AG10803 (cell line): ENCODE measurements at regions not wholly inside any gene's neighbourhood (a gene's known extent, or its start where the extent isn't known, plus 50 kb on each side); places are given as distances from the start of the nearest gene placed in this dataset.
"Not testable (repeated sequence)": the region's sequence is repeated elsewhere in the genome, so short reads cannot be mapped to it uniquely, and the experiment has no call there.

Experiments used
- DNase-seq: peaks from one replicate; pipeline ENCODE4 v3.0.0; 2010; ENCODE audit warnings: low read depth
- H3K4me3 ChIP-seq: 2 replicates; pipeline ENCODE4 v1.5.1; 2011; ENCODE audit warnings: mild to moderate bottlenecking, low read length, control low read depth
- TF ChIP-seq, protein P1 (sequence below): conservative IDR thresholded peaks from 2 replicates; pipeline ENCODE4 v1.5.1; 2011; ENCODE audit warnings: mild to moderate bottlenecking, low read length, control low read depth, inconsistent platforms

GRCh38 chr5:164518067-164518740 lies 1012.8 kb downstream of the MAT2B start:
- TF ChIP-seq, protein P1, sequence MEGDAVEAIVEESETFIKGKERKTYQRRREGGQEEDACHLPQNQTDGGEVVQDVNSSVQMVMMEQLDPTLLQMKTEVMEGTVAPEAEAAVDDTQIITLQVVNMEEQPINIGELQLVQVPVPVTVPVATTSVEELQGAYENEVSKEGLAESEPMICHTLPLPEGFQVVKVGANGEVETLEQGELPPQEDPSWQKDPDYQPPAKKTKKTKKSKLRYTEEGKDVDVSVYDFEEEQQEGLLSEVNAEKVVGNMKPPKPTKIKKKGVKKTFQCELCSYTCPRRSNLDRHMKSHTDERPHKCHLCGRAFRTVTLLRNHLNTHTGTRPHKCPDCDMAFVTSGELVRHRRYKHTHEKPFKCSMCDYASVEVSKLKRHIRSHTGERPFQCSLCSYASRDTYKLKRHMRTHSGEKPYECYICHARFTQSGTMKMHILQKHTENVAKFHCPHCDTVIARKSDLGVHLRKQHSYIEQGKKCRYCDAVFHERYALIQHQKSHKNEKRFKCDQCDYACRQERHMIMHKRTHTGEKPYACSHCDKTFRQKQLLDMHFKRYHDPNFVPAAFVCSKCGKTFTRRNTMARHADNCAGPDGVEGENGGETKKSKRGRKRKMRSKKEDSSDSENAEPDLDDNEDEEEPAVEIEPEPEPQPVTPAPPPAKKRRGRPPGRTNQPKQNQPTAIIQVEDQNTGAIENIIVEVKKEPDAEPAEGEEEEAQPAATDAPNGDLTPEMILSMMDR: no peak
- no peak for DNase-seq
- H3K4me3 ChIP-seq: no peak overlapping the region

GRCh38 chr5:164518741-164519080 lies 1013.3 kb downstream of the MAT2B start:
- H3K4me3 ChIP-seq: no peak overlapping the region
- DNase-seq: no peak
- TF ChIP-seq, protein P1: no peak

DNA sequence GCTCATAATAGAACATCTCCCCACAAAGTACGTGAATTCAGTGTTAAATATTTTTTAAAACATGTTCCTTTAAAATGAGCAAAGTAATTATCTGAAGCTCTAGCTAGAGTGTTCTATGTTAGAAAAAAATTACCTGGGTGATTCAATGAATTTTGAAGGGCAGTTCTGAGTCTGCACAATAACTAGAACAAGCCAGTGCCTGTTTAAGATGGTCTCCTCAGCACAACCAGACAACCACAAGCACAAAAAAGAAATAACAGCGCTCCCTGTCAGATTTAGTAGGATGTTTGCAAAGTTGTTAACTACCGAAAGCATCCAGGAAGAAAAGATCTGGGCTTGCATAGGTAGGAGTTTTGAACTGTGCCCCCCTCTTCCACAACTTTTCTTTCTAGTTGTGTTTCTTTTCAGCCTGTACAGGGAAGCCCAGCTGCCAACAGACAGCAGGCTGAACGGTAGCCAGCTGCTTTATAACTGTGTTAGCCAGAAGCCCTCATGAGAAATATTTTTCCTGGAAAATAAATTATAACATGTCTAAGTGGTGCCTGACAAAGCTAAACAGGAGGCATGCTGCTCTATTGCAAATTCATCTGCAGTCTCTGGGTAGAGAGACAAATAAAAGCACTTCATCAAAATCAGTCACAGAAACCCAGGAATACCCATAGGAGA lies 1026.9 kb downstream of the MAT2B start:
- no peak for DNase-seq

DNA sequence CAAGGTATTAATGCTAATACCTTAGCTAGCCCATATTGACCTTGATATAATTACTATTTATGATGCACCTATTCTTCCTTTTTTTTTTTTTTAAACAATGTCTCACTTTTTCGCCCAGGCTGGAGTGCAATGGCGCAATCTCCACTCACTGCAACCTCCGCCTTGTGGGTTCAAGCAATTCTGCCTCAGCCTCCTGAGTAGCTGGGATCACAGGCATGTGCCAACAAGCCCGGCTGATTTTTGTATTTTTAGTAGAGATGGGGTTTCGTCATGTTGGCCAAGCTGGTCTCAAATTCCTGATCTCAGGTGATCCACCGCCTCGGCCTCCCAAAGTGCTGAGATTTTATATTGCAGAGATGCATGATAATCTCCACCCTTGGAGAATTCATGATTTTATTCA lies 1028.0 kb downstream of the MAT2B start:
- DNase-seq, H3K4me3 ChIP-seq: not testable (repeated sequence)

More for the DNA sequence above, 1026.9 kb downstream of the MAT2B start:
- no peak overlapping the region for H3K4me3 ChIP-seq
- TF ChIP-seq, protein P1: no peak

DNA sequence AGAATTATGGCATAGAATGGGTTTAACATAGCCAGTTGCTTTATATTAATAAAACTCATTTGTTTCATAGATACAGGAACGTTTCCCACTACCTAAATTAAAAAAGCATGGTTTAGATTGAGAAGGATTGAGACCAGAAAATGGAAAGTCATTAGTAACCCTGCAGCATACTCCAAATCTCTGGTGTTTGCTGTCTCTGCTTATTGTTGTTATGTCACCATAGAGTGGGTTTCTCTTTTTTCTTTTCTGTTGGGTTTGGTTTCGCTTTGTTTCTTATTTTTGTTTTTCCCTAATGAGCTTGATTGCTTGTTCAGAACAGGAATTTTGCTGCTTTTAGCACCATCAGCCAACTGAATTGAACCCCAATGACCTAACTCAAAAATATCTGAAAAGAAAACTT lies 1034.8 kb downstream of the MAT2B start:
- no peak for DNase-seq
- H3K4me3 ChIP-seq: no peak overlapping the region
- TF ChIP-seq, protein P1: no peak

DNA sequence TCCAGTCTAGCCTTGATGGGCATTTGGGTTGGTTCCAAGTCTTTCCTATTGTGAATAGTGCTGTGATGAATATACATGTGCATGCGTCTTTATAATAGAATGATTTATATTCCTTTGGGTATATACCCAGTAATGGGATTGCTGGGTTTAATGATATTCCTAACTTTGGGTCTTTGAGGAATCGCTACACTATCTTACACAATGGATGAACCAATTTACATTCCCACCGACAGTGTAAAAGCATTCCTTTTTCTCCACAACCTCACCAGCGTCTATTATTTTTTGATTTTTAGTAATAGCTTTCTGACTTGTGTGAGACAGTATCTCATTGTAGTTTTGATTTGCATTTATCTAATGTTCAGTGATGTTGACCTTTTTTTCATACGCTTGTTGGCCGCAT lies 1040.1 kb downstream of the MAT2B start:
- TF ChIP-seq, protein P1: no peak
- DNase-seq: no peak
- H3K4me3 ChIP-seq: no peak overlapping the region

DNA sequence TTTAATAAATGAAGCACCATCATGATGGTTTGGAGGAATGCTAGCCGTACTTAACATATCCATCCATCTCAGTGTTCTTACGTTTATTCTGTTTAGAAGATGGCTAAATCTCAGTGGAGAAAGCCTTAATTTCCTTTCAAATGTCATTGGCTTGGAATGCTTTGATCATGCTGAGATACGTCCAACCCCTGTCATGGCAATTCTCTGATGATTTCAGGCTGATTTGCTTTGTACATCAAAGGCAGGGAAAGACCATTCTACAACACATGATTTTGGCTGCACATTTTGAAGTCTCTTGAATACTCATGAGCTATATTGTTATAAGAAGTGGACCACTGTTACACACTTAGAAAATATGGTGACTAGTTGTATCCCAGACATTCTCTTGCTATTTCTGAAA lies 1048.4 kb downstream of the MAT2B start:
- DNase-seq: no peak
- TF ChIP-seq, protein P1: no peak
- no peak overlapping the region for H3K4me3 ChIP-seq
